ENCODE measurements at regions not wholly inside any gene's neighbourhood (a gene's known extent, or its start where the extent isn't known, plus 50 kb on each side); places are given as distances from the start of the nearest gene placed in this dataset.
"Not testable (repeated sequence)": the region's sequence is repeated elsewhere in the genome, so short reads cannot be mapped to it uniquely, and the experiment has no call there.

- TF ChIP-seq POLR2AphosphoS5 (IDR thresholded peaks at IDR 0.05) = not testable (repeated sequence)
- TF ChIP-seq, protein P1, sequence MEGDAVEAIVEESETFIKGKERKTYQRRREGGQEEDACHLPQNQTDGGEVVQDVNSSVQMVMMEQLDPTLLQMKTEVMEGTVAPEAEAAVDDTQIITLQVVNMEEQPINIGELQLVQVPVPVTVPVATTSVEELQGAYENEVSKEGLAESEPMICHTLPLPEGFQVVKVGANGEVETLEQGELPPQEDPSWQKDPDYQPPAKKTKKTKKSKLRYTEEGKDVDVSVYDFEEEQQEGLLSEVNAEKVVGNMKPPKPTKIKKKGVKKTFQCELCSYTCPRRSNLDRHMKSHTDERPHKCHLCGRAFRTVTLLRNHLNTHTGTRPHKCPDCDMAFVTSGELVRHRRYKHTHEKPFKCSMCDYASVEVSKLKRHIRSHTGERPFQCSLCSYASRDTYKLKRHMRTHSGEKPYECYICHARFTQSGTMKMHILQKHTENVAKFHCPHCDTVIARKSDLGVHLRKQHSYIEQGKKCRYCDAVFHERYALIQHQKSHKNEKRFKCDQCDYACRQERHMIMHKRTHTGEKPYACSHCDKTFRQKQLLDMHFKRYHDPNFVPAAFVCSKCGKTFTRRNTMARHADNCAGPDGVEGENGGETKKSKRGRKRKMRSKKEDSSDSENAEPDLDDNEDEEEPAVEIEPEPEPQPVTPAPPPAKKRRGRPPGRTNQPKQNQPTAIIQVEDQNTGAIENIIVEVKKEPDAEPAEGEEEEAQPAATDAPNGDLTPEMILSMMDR (IDR thresholded peaks at IDR 0.05) = not testable (repeated sequence)
Measured at GRCh38 chr16:88205482-88205881, 177.3 kb upstream of the ZNF469 start.

Measured in prostate gland (tissue), 2 donors.